HPDE6-E6E7 (cell line): ENCODE measurements at regions not wholly inside any gene's neighbourhood (a gene's known extent, or its start where the extent isn't known, plus 50 kb on each side); places are given as distances from the start of the nearest gene placed in this dataset.

Experiments
- DNase-seq: peaks from one replicate; pipeline ENCODE4 v3.0.0; 2011; ENCODE audit warnings: missing footprints; ENCODE audit errors: extremely low spot score

- DNase-seq = no peak
Measured at GRCh38 chr6:48818052-48818412, 645.0 kb downstream of the MMUT start.

DNA sequence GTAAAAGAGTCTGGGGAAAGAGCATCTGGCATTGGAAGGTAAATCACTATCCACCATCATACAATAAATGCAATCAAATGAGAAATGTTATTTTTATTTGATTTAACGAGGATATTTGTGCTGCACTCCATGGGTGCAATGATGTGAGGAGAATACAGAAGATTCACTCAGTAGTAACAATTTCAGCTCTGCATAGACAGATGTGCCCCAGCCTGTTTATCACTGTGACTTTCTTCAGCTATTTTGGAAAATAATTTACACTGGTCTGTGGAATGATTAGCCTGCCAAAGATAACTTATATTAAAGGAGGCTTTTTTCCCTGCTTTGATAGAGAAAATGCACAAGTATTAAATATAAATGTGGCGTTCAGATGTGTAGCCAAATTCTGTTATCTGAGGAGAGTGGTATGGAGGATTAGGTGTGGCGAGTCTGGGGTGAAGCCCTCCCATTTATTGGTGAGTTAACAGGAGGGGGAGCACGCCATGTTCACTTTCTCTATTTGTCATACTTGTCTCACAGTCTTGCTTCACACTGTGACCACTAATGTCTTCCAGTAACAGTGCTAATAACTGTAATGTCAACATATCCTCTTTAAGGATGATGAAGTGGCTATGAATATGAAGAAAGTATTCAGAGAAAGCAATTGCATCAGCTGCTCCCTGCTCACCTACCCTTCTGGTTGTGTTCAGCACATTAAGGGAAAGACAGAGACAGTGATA, 645.6 kb downstream of the MMUT start:
- DNase-seq = no peak

DNA sequence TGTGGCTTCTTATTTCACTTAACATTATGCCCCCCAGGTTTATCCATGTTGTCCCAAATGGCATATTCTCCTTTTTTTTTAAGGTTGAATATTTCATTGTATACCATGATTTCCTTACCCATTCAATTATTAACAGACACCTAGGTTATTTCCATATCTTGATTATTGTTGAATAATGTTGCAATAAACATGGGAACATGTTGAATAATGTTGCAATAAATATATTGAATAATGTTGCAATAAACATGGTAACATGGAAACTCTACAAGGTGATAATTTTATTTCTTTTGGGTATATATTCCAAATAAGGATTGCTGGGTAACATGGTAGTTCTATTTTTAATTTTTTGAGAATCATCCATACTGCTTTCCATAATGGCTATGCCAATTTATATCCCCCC, 648.1 kb downstream of the MMUT start:
- DNase-seq = no peak

- no peak for DNase-seq
Measured at GRCh38 chr6:48813836-48814235, 649.2 kb downstream of the MMUT start.

- no peak for DNase-seq
Measured at GRCh38 chr6:48809700-48810099, 653.4 kb downstream of the MMUT start.

- no peak for DNase-seq
Measured at GRCh38 chr6:48809245-48809644, 653.8 kb downstream of the MMUT start.

GRCh38 chr6:48798296-48798695, 664.8 kb downstream of the MMUT start:
- no peak for DNase-seq

DNA sequence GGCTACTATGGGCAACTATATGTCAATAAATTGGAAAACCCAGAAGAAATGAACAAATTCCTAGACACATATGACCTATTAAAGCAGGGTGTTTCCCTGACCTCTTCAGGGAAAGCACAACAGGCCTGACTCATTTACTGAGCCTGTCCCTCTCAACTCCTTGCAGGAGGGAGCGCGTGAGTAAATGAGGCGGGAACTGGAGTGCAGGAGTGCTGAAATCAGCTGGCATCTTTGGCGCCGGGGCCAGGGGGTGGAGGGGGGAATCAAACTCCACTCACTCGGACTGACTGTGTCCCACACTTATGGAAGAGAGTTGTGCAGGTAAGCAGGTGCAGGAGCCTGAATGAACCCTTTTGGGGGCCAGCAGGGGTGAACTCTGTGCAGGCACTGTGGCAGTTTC, 671.2 kb upstream of the PTCHD4 start:
- no peak for DNase-seq

DNA sequence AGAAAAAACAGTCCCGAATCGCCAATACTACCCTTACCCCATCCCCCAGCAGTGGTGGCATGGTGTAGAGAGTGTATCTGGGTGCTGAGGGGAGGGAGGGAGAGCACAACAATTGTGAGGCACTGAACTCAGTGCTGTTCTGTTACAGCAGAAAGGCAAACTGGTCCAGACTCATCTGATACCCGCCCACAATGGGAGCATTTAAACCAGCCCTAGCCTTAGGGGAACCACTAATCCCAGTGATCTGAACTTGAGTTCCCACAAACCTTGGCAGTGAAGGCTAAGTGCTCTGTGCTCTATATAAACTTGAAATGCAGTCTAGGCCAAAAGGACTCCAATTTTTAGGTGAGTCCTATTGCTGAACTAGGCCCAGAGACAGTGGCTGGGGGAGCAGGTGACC, 666.4 kb upstream of the PTCHD4 start:
- no peak for DNase-seq

- no peak for DNase-seq
Measured at GRCh38 chr6:48775157-48775556, 664.2 kb upstream of the PTCHD4 start.

- DNase-seq = no peak
Measured at GRCh38 chr6:48774276-48774675, 663.3 kb upstream of the PTCHD4 start.

DNA sequence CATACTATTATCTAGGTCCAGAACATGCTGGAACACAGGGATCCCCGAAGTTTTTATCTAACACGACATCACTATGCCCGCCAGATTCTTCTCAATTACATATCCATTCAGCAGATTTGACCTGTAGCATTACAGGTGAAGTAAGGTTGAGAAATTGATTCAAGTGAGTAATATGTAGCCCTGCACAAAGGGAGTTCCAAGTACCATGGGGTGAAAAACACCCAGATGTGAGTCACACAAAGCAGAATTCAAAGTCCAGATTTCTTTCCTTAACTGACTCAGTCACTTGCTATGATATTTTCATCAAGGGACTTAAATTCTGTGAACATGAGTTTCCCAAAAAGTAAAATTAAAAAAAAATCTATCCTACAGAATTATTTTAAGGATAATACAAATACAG, 655.4 kb upstream of the PTCHD4 start:
- peak; percentile 76 for DNase-seq

GRCh38 chr6:48765352-48765961, 654.5 kb upstream of the PTCHD4 start:
- peak; percentile 37 for DNase-seq

DNA sequence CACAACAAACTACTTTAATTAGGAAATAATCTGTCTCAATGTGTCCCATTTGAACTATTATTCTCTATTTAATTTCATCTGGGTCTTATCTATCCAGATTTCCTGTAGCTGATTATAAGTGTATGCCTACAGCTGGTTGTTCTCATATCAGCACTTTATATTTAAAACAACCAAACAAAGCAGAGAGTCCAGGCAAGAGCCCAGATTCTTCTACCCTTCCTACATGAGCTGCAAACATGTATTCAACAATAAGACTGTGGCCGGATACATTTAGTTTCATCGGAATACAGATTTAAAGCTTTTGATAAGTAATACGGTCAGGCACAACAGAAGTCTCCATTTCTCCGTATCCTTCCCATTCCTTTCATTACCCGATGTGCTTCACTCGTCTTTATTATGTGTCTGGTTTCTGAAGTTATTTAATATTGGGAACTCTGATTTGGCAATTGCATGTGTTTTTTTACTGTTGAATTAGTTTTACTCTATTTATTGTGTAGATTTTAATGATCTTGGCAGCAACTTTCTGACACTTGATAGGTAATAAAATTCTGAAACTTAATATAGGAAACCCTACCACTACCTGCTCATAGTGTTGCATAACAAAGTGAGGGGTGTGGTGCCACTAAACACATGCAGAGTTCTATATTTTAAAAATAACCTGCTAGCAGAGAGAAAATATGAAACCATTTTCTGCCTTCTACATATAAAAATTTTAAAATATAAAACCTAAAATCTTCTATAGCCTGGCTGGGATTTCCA, 653.5 kb upstream of the PTCHD4 start:
- DNase-seq = no peak

GRCh38 chr6:48757661-48758060, 646.7 kb upstream of the PTCHD4 start:
- no peak for DNase-seq

GRCh38 chr6:48755315-48755714, 644.3 kb upstream of the PTCHD4 start:
- no peak for DNase-seq

DNA sequence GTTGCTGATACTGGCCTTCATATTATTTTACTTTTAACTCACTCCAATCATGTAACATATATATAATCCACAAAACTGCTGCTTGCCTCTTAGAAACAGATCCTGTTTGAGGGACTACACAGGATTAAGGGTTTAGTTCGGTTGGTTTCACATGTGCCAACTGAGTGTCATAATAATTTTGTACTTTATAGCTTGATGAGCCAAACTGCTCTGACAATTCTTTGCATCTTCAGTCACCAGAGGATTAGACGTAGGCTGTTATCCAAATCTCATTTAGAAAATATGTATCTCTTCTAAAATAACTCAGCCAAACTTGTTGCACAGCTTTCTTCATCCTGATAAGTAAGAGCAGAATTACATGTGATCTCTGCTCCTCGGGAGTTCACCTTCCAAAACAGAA, 643.6 kb upstream of the PTCHD4 start:
- no peak for DNase-seq

DNA sequence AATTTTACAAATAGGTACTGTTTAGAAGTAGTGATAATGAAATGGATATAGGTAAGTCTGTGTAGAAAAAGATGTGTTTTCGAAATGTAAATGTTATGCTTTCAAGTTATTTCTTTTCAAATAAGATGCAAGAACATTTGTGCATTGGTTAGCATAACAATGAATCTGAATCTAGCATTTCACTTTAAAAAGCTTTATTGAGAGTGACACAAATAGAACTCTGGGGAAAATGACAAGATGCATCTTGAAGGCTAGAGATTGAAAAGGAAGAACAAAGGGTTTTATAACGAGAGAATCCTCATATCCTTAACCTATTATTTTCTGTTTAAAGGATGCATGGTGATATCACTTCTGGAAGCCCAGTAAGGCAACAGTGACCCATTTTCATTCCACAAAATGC, 639.9 kb upstream of the PTCHD4 start:
- DNase-seq = no peak

DNA sequence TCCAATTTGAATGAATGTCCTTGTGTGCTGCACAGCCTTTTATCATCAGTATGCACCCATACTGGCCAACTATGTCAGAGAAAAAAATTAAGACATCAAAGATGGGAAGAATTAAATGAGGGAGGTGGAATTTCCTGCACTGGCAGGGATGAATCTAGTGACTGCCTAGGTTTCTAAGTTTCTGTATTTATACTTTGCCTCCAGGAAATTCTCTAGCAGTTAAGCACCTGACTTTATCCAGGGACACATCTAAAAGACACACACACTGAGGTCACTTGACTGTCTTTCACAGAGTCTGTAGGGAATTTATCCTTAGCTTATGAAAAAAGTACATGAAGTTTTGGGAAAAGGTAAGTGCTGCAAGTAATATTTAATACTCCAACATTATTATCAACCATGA, 636.5 kb upstream of the PTCHD4 start:
- DNase-seq = no peak

DNA sequence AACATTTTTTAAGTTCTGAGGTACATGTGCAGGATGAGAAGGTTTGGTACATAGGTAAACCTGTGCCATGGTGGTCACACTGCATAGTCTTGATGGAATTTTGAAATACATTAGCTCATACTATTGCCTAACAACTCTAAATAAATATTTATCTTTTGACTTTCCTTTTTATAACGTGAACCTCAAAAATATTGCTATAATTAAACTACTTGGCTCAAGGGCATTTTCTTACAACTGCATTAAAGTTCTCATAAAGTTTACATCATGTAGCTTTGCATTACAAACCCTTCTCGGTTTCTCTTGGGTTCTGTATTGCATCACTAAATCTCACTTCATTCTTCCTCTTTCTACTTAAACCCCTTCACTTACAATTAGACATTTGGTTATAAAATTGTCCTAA, 636.0 kb upstream of the PTCHD4 start:
- DNase-seq = no peak

DNA sequence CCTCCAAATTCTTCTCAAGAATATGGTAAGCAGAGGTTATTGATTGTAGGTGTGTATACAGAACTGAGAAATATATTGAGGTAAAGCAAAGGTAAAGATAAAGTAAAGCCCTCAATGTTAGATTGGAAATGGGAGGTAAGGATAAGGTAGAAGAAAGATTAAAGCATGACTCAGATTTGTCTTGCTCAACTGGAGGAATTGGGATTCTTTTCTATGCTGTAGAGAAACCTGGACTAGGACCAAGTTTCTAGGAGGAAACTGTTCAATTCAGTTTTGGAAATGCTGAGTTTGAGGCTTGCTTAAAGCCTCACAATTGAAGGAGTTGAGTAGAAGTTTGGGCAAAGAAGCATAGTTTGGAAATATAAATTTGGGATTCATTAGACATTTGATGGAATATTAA, 634.0 kb upstream of the PTCHD4 start:
- peak; percentile 27 for DNase-seq

GRCh38 chr6:48743738-48744137, 632.7 kb upstream of the PTCHD4 start:
- no peak for DNase-seq
